NOMO-1 treated with dmso at 0.1 percent for 144 hours (cell line): ENCODE measurements at regions not wholly inside any gene's neighbourhood (a gene's known extent, or its start where the extent isn't known, plus 50 kb on each side); places are given as distances from the start of the nearest gene placed in this dataset.
"Not testable (repeated sequence)": the region's sequence is repeated elsewhere in the genome, so short reads cannot be mapped to it uniquely, and the experiment has no call there.

Experiments used
- DNase-seq: peaks from one replicate; lab custom pipeline; 2025; ENCODE audit not compliant: unreplicated experiment; lab: John Stamatoyannopoulos, UW

GRCh38 chr7:69189406-69189805 is 408.9 kb upstream of the AUTS2 start:
- no peak for DNase-seq

- no peak for DNase-seq
Measured at GRCh38 chr7:69190025-69190424, 408.2 kb upstream of the AUTS2 start.

DNA sequence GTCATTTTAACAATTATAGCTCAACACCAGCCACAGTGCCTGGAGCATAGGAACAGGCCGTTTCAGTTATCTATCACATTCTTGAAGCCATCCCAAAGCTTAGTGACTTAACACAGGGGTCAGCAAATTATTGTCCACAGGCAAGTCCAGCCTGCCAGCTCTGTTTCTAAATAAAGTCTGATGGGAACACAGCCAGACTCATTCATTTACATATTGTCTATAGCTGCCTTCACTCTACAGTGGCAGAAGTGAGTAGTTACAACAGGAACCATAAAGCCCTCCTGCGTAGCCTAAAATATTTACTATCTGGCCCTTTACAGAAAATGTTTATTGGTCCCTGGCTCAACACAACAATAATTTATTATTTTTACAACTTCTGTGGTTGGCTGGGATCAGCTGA is 407.5 kb upstream of the AUTS2 start:
- no peak for DNase-seq

- no peak for DNase-seq
Measured at GRCh38 chr7:69192134-69192533, 406.1 kb upstream of the AUTS2 start.

GRCh38 chr7:69193061-69193460 is 405.2 kb upstream of the AUTS2 start:
- peak; percentile 54 for DNase-seq

DNA sequence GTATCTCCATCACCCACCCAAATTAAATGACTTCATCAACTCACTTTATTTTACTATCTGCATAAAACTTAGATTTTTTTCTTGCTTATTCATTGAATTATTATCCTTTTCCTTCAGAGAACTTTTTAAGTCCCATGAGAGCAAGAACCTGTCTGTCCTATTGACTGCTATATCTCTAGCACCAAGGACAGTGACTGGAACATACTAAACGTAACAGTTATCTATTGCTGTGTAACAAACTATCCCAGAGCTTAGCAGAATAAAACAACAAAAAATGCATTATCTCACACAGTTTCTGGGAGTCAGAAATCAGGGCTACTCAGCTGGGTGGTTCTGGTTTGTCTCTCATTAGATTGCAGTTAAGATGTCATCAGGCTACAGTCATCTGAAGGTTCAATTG is 401.7 kb upstream of the AUTS2 start:
- DNase-seq = no peak

DNA sequence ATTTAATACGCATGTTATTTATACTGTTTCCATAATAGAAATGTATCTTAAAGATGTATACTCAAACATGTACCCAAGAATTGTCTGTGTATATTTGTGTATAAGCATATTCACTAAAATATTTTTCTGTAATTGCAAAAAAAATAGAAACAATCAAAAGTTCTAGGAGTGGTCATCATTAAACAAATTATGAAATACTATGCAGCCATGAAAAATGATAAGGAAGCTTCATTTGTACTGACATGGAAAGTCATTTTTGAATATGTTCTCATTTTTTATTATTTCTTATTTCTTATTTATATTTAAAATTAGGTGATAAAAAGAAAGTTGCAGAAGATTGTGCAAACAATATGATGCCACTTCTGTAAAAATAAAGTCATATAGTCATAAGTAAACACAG is 400.0 kb upstream of the AUTS2 start:
- DNase-seq = no peak

GRCh38 chr7:69199041-69199440 is 399.2 kb upstream of the AUTS2 start:
- no peak for DNase-seq

- no peak for DNase-seq
Measured at GRCh38 chr7:69199661-69200060, 398.6 kb upstream of the AUTS2 start.

DNA sequence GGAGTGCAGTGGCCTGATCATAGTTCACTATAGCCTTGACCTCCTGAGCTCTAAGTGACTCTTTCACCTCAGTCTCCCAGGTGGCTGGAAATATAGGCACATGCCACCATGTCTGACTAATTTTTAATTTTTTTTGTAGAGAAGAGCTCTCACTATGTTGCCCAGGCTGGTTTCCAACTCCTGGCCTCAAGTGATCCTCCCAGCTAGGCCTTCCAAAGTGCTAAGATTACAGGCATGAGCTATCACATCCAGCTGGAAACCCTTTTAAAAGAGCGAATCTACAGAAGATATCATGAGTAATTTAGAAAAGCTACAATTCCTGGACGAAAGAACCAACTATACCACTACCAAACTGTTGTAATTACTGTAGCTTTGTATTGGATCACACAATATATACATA is 394.4 kb upstream of the AUTS2 start:
- DNase-seq = no peak

DNA sequence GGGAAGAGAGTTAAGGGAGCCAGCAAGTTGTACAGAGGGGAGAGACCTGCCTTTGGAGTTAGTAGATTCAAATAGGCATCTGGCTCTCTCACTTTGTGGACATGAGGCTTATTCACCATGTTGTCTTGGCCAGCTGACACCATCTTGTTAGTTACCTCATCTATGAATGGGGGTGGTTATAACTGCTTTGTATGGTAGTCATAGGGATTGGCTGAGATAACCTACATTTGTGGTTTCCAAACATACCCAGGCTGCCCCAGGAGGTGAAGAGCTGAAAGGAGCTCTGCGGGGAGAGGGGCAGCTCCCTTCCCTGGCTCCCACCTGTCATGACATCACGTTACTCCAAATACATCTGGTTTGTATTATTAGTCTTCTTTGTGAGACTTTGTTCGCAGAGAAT is 393.3 kb upstream of the AUTS2 start:
- DNase-seq = no peak

GRCh38 chr7:69205581-69205980 is 392.7 kb upstream of the AUTS2 start:
- DNase-seq = no peak

DNA sequence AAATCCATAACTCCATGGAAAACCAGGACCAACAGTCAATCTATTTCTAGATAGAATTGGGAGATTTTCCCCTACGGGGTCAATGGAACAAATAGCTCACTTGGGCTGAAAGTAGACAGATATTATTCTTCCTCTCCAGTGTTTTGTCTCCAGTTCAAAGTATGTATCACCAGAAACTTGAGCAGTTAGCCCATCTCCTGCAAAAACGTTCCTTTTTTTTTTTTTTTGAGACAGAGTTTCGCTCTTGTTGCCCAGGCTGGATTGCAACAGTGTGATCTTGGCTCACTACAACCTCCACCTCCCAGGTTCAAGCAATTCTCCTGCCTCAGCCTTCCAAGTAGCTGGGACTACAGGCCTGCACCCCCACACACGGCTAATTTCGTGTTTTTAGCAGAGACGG is 390.0 kb upstream of the AUTS2 start:
- DNase-seq = peak; percentile 49

- peak; percentile 40 for DNase-seq
Measured at GRCh38 chr7:69208848-69209247, 389.4 kb upstream of the AUTS2 start.

DNA sequence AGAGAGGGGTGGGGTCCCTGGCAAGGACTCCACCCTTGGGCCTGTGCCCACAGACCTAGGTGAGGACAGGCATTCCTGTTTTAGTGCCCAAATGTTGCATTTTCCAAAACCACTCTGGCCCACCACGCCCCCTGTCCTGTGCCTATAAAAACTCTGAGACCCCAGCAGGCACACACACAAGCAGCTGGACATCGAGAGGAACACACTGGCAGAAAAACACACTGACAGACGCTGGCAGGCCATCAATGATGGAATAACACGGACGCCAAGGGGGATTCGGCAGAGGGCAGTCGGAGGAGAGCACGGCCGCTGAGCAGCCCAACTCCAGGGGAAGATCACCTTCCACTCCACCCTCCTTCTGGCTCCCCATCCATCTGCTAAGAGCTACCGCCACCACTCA is 386.9 kb upstream of the AUTS2 start:
- no peak for DNase-seq

GRCh38 chr7:69211739-69212138 is 386.5 kb upstream of the AUTS2 start:
- DNase-seq = no peak

- no peak for DNase-seq
Measured at GRCh38 chr7:69213878-69214277, 384.4 kb upstream of the AUTS2 start.

- DNase-seq = not testable (repeated sequence)
Measured at GRCh38 chr7:69215516-69215915, 382.8 kb upstream of the AUTS2 start.

DNA sequence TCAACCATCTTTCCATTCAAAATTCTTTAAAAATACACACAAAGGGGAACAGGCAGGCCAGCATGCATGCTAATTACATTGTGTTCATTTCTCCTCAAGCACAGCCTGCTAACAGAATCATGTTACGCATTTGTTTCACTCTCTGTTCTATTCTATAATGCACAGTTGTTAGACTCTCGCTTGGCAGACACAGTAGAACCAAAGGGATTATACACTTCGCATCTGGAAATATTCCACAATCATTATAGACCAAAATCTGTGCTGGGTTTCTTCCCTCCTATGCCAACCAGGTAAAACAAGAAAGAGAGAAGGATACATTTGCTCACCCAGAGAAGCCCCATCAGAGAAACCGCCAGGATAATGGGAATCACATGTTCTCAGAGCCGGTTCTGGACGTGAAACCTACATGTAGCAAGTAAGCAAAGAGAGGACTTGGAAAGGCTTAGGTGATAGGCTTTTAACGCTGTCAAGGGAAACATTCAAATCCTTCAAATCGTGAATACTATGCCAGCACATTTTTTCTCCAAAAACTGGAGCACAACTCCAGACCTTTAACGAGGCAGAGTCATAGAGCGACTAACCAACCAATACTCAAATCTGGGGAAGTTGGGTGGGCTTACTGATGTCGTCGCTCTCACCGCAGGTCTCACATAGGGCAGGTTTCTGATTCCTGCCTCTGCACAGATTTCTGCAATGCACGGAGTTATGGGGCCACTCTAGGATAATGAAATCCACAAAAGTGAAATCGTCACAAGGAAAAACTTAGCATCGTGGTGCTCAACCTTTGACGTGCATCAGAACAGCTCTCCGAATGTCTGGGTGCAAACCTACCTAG is 380.5 kb upstream of the AUTS2 start:
- no peak for DNase-seq

- no peak for DNase-seq
Measured at GRCh38 chr7:69218576-69218975, 379.7 kb upstream of the AUTS2 start.

DNA sequence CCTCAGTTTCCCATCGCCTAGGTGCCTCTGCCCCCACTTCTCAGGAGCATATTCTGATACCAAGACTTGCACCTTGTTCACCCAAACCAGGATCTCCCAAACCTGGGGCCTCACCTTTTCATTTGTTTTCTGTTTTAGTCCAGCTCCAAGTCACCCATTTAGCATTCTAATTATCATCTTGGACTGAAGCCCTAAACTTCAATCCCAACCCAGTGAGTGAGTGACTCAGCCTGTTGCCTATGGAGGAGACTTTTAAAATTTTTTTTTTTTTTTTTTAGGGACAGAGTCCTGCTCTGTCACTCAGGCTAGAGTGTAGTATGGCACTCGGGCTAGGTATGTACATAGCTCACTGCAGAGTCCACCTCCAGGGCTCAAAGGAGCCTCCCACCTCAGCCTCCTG is 378.9 kb upstream of the AUTS2 start:
- no peak for DNase-seq

DNA sequence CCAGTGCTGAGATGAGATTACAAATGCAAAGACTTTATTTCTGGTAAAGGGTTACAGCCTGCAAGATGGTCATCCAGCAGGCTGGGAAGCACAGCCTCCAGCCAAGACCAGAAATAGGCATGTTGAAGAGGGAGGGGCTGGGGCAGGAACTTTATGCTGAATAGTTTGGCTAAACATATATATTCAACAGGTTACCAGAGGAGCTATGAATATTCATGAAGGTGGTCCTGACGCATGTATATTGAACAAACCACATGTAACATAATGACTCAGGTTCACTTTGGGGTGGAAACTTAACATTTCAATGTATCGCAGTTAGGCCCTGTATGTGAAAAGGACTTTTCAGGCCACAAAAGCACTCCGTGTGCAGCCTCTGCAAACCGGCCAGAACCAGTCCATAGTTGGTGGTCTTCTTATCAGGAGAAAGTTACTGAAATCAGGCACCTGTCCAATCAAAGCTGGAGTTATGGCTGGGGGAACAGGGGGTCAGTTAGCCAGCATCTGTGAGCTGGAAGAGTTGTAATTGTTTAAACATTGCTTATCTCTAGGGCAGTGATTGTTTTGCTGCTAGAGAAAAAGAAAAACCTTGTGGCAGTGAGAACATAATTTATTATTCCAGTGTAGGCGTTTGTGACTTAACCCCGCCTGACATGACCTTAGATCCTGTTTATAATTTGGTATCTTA is 372.9 kb upstream of the AUTS2 start:
- DNase-seq = no peak
